ENCODE measurements at regions not wholly inside any gene's neighbourhood (a gene's known extent, or its start where the extent isn't known, plus 50 kb on each side); places are given as distances from the start of the nearest gene placed in this dataset.

- Mint-ChIP-seq H3K9me3 (no peaks in the 10 kb centered on the region), H3K4me3 (no peak overlapping the region), H3K27me3 (ENCODE audit: low read depth, poor library complexity) (no peaks in the 10 kb centered on the region), H3K4me1 (no peaks in the 10 kb centered on the region), H3K27ac (no peak overlapping the region), H3K36me3 (ENCODE audit: low read depth) (no peaks in the 10 kb centered on the region)
- TF ChIP-seq, protein P1, sequence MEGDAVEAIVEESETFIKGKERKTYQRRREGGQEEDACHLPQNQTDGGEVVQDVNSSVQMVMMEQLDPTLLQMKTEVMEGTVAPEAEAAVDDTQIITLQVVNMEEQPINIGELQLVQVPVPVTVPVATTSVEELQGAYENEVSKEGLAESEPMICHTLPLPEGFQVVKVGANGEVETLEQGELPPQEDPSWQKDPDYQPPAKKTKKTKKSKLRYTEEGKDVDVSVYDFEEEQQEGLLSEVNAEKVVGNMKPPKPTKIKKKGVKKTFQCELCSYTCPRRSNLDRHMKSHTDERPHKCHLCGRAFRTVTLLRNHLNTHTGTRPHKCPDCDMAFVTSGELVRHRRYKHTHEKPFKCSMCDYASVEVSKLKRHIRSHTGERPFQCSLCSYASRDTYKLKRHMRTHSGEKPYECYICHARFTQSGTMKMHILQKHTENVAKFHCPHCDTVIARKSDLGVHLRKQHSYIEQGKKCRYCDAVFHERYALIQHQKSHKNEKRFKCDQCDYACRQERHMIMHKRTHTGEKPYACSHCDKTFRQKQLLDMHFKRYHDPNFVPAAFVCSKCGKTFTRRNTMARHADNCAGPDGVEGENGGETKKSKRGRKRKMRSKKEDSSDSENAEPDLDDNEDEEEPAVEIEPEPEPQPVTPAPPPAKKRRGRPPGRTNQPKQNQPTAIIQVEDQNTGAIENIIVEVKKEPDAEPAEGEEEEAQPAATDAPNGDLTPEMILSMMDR (IDR thresholded peaks at IDR 0.05): no peak
- no peak for DNase-seq
These were observed 519.3 kb upstream of the CADM2 start for GRCh38 chr3:84439476-84439875.

DNA sequence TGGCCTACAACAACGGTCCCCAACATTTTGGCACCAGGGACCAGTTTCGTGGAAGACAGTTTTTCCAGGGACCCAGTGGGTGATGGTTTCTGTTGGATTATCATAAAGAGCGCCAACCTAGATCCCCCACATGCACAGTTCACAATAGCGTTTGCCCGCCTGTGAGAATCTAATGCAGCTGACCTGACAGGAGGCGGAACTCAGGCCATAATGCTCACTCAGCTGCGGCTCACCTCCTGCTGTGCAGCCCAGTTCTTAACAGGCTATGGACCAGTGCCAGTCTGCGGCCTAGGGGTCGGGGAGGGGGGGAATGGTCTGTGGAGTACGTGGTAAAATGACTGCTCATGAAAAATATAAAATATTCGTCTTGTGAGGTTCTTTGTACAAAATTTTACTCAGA lies 518.5 kb upstream of the CADM2 start:
- H3K36me3 Mint-ChIP-seq (ENCODE audit: low read depth): no peaks in the 10 kb centered on the region
- no peaks in the 10 kb centered on the region for H3K27me3 Mint-ChIP-seq (ENCODE audit: low read depth, poor library complexity)
- TF ChIP-seq, protein P1 (IDR thresholded peaks at IDR 0.05): no peak
- H3K4me3 Mint-ChIP-seq: no peak overlapping the region
- no peak overlapping the region for H3K27ac Mint-ChIP-seq
- no peaks in the 10 kb centered on the region for H3K4me1 Mint-ChIP-seq
- peak; percentile 30 for DNase-seq
- H3K9me3 Mint-ChIP-seq: no peaks in the 10 kb centered on the region

DNA sequence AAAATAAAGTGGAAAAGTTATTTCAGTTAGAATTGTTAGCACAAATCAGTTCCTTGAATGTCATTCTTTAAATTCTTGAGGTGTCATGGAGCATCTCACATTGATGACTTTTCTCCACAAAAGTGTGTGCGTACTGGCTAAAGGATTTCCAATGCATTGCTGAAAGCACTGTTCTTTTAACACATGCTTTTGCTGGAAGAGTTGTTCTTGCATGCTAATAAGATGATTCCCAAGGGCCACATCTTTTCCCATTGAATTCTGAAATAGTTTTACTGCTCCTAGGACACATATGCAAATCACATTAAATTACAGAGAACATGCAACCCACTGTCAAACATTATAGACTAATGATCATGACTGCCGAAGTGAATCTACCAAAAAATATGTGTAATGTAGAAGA lies 516.3 kb upstream of the CADM2 start:
- Mint-ChIP-seq H3K9me3 (no peaks in the 10 kb centered on the region), H3K27ac (no peak overlapping the region), H3K27me3 (ENCODE audit: low read depth, poor library complexity) (no peaks in the 10 kb centered on the region), H3K4me3 (no peak overlapping the region), H3K4me1 (no peaks in the 10 kb centered on the region), H3K36me3 (ENCODE audit: low read depth) (no peaks in the 10 kb centered on the region)
- TF ChIP-seq, protein P1 (IDR thresholded peaks at IDR 0.05): no peak
- no peak for DNase-seq

- Mint-ChIP-seq H3K27me3 (ENCODE audit: low read depth, poor library complexity) (no peaks in the 10 kb centered on the region), H3K36me3 (ENCODE audit: low read depth) (no peaks in the 10 kb centered on the region), H3K4me1 (no peaks in the 10 kb centered on the region), H3K27ac (no peak overlapping the region), H3K9me3 (no peaks in the 10 kb centered on the region), H3K4me3 (no peak overlapping the region)
- DNase-seq: no peak
- TF ChIP-seq, protein P1 (IDR thresholded peaks at IDR 0.05): no peak
These were observed 513.9 kb upstream of the CADM2 start for GRCh38 chr3:84444726-84445521.

DNA sequence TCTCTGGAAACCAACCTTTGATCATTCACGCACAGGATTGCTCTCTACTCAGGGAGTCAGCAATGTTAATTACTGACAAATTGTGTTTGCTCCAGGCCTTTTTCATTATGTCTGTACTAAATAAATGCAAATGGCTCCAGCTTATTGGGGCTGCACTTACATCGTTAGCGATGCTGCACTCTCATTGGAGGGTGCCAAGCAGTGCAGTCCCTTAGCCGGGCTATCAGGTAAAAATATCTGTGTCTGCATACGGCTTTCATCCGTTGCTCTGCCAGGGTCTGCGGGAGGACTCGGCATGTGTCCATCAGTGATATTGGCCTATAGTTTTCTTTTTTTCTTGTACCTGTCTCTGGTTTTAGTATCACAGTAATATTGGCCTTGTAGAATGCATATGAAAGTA lies 471.5 kb upstream of the CADM2 start:
- H3K27ac Mint-ChIP-seq: no peak overlapping the region
- no peaks in the 10 kb centered on the region for H3K36me3 Mint-ChIP-seq (ENCODE audit: low read depth)
- TF ChIP-seq, protein P1 (IDR thresholded peaks at IDR 0.05): no peak
- H3K4me1 Mint-ChIP-seq: no peaks in the 10 kb centered on the region
- no peak for DNase-seq
- H3K4me3 Mint-ChIP-seq: no peak overlapping the region
- peaks cover 14% of the 10 kb centered on the region for H3K9me3 Mint-ChIP-seq
- no peaks in the 10 kb centered on the region for H3K27me3 Mint-ChIP-seq (ENCODE audit: low read depth, poor library complexity)

GRCh38 chr3:84504761-84505160 lies 454.0 kb upstream of the CADM2 start:
- TF ChIP-seq, protein P1 (IDR thresholded peaks at IDR 0.05): no peak
- H3K27me3 Mint-ChIP-seq (ENCODE audit: low read depth, poor library complexity): peaks cover 3% of the 10 kb centered on the region
- no peaks in the 10 kb centered on the region for H3K36me3 Mint-ChIP-seq (ENCODE audit: low read depth)
- H3K4me1 Mint-ChIP-seq: no peaks in the 10 kb centered on the region
- DNase-seq: no peak
- no peak overlapping the region for H3K4me3 Mint-ChIP-seq
- H3K27ac Mint-ChIP-seq: no peak overlapping the region
- H3K9me3 Mint-ChIP-seq: peaks cover 5% of the 10 kb centered on the region
